Ectodermal cell (in vitro differentiated cells): ENCODE measurements at regions not wholly inside any gene's neighbourhood (a gene's known extent, or its start where the extent isn't known, plus 50 kb on each side); places are given as distances from the start of the nearest gene placed in this dataset.

Experiments used
- H3K27ac ChIP-seq: 2 replicates; pipeline ENCODE4 v1.7.0; 2013; ENCODE audit warnings: mild to moderate bottlenecking, low read depth, low read length; ENCODE audit not compliant: insufficient read depth, poor library complexity, severe bottlenecking
- H3K27me3 ChIP-seq: 2 replicates; pipeline ENCODE4 v1.7.0; 2013; ENCODE audit warnings: mild to moderate bottlenecking, low read length; ENCODE audit not compliant: insufficient read depth, control insufficient read depth, poor library complexity, severe bottlenecking
- H3K36me3 ChIP-seq: one replicate; pipeline ENCODE4 v1.7.0; 2013; ENCODE audit warnings: low read length; ENCODE audit not compliant: control insufficient read depth, insufficient read depth
- H3K4me1 ChIP-seq: one replicate; pipeline ENCODE4 v1.7.0; 2013; ENCODE audit warnings: low read length; ENCODE audit not compliant: control insufficient read depth, insufficient read depth
- H3K4me3 ChIP-seq: 2 replicates; pipeline ENCODE4 v1.7.0; 2013; ENCODE audit warnings: low read depth, low read length, control low read depth; ENCODE audit not compliant: insufficient read depth
- H3K9me3 ChIP-seq: 2 replicates; pipeline ENCODE4 v1.7.0; 2013; ENCODE audit warnings: mild to moderate bottlenecking, low read length, moderate library complexity; ENCODE audit not compliant: control insufficient read depth
- WGBS, 2 experiments: methylation state at CpG; one replicate each; pipeline ENCODE4 v1.1.7; 2013; ENCODE audit warnings: missing lambda C conversion rate in 2 of 2; 5-methylcytosine and 5-hydroxymethylcytosine counted together

- Histone ChIP-seq H3K36me3 (no peaks in the 10 kb centered on the region), H3K27me3 (no peaks in the 10 kb centered on the region), H3K4me3 (no peak overlapping the region), H3K9me3 (no peaks in the 10 kb centered on the region), H3K4me1 (no peaks in the 10 kb centered on the region), H3K27ac (no peak overlapping the region)
- 94 to 97% methylated on average over 46 of the region's 49 CpGs for WGBS, 2 experiments
Observed at GRCh38 chr9:14978022-14979000, 68.1 kb upstream of the FREM1 start.

GRCh38 chr9:14967450-14968321 is 57.5 kb upstream of the FREM1 start:
- Histone ChIP-seq H3K27me3 (no peaks in the 10 kb centered on the region), H3K4me3 (no peak overlapping the region)
- WGBS, 2 experiments: 93% methylated on average over 8 of the region's 8 CpGs

GRCh38 chr9:14962193-14962882 is 52.1 kb upstream of the FREM1 start:
- WGBS, 2 experiments: 92 to 96% methylated on average over 4 of the region's 4 CpGs
- Histone ChIP-seq H3K9me3 (no peaks in the 10 kb centered on the region), H3K27ac (no peak overlapping the region), H3K4me1 (no peaks in the 10 kb centered on the region), H3K27me3 (no peaks in the 10 kb centered on the region), H3K4me3 (no peak overlapping the region), H3K36me3 (no peaks in the 10 kb centered on the region)

More at GRCh38 chr9:14967450-14968321, 57.5 kb upstream of the FREM1 start:
- no peaks in the 10 kb centered on the region for H3K36me3 ChIP-seq
- no peaks in the 10 kb centered on the region for H3K4me1 ChIP-seq
- no peaks in the 10 kb centered on the region for H3K9me3 ChIP-seq
- no peak overlapping the region for H3K27ac ChIP-seq

GRCh38 chr9:14961372-14962068 is 51.3 kb upstream of the FREM1 start:
- Histone ChIP-seq H3K9me3 (no peaks in the 10 kb centered on the region), H3K4me3 (no peak overlapping the region)

GRCh38 chr9:14960881-14961280 is 50.7 kb upstream of the FREM1 start:
- Histone ChIP-seq H3K36me3 (no peaks in the 10 kb centered on the region), H3K27me3 (no peaks in the 10 kb centered on the region), H3K4me3 (no peak overlapping the region), H3K4me1 (no peaks in the 10 kb centered on the region), H3K27ac (no peak overlapping the region), H3K9me3 (no peaks in the 10 kb centered on the region)
- 95% methylated on average over 4 of the region's 4 CpGs for WGBS, 2 experiments

More at GRCh38 chr9:14961372-14962068, 51.3 kb upstream of the FREM1 start:
- 91 to 92% methylated on average over 6 of the region's 6 CpGs for WGBS, 2 experiments
- H3K27ac ChIP-seq: no peak overlapping the region
- no peaks in the 10 kb centered on the region for H3K36me3 ChIP-seq
- H3K4me1 ChIP-seq: no peaks in the 10 kb centered on the region
- H3K27me3 ChIP-seq: no peaks in the 10 kb centered on the region
